CD4-positive, alpha-beta T cell (primary cell): ENCODE measurements at regions not wholly inside any gene's neighbourhood (a gene's known extent, or its start where the extent isn't known, plus 50 kb on each side); places are given as distances from the start of the nearest gene placed in this dataset.

Experiments used
- ATAC-seq: fragments of 200-7000 bp; cut with Tn5 transposase; one replicate; pipeline ENCODE4 v1.10.0; 2022; ENCODE audit warnings: mild to moderate bottlenecking; ENCODE audit not compliant: poor library complexity
- CTCF ChIA-PET: fragments of 350-600 bp; sonication (Branson Sonifier 250); formaldehyde crosslinking; loops from one replicate; lab custom pipeline; 2021; ENCODE audit warnings: antibody characterized with exemption, inconsistent platforms; lab: Charles Lee
- POLR2A ChIA-PET: fragments of 350-600 bp; sonication (Branson Sonifier 250); formaldehyde crosslinking; loops from one replicate; lab custom pipeline; 2021; ENCODE audit warnings: antibody characterized with exemption, inconsistent platforms; lab: Charles Lee
- DNase-seq, 14 experiments: peaks; one replicate each; pipeline ENCODE4 v3.0.0-alpha.2; 2013 to 2020; ENCODE audit warnings: mixed read lengths in 2 of 14
- H3K27ac ChIP-seq, 2 donors: one replicate each; pipeline versions ENCODE4 v1.5.1 to v1.7.0; 2013; ENCODE audit warnings: low read length in 2 of 2, low read depth in 1 of 2, mild to moderate bottlenecking in 1 of 2
- H3K27me3 ChIP-seq, 2 experiments: 1 replicate in 1 of 2; 2 replicates in 1 of 2; pipeline versions ENCODE4 v1.6.1 to v1.7.0; 2013; ENCODE audit warnings: low read length in 2 of 2, control low read depth in 1 of 2, mild to moderate bottlenecking in 1 of 2, moderate library complexity in 1 of 2; ENCODE audit not compliant: insufficient read depth in 2 of 2, control insufficient read depth in 1 of 2
- H3K36me3 ChIP-seq: one replicate; pipeline ENCODE4 v1.6.1; 2013; ENCODE audit warnings: low read length, control low read depth; ENCODE audit not compliant: insufficient read depth
- H3K4me1 ChIP-seq: one replicate; pipeline ENCODE4 v1.6.1; 2013; ENCODE audit warnings: low read length, control low read depth; ENCODE audit not compliant: insufficient read depth
- H3K4me3 ChIP-seq: one replicate; pipeline ENCODE4 v1.5.1; 2013; ENCODE audit warnings: mild to moderate bottlenecking, low read length, moderate library complexity
- H3K9me3 ChIP-seq, 2 experiments: 1 replicate in 1 of 2; 2 replicates in 1 of 2; pipeline versions ENCODE4 v1.6.1 to v1.7.0; 2013; ENCODE audit warnings: low read length in 2 of 2, mild to moderate bottlenecking in 2 of 2, control low read depth in 1 of 2, moderate library complexity in 1 of 2; ENCODE audit not compliant: control insufficient read depth in 1 of 2, insufficient read depth in 1 of 2
- H3K27ac Mint-ChIP-seq: one replicate; pipeline ENCODE4 v1.8.0; 2020; ENCODE audit warnings: mixed read lengths
- H3K27me3 Mint-ChIP-seq: one replicate; pipeline ENCODE4 v1.8.0; 2021; ENCODE audit warnings: mixed read lengths
- H3K36me3 Mint-ChIP-seq: one replicate; pipeline ENCODE4 v1.8.0; 2021; ENCODE audit warnings: low read depth, mixed read lengths
- H3K4me1 Mint-ChIP-seq: one replicate; pipeline ENCODE4 v1.8.0; 2021; ENCODE audit warnings: low read depth, mixed read lengths
- H3K4me3 Mint-ChIP-seq: one replicate; pipeline ENCODE4 v1.8.0; 2020; ENCODE audit warnings: mild to moderate bottlenecking, mixed read lengths
- H3K9me3 Mint-ChIP-seq: one replicate; pipeline ENCODE4 v1.8.0; 2020; ENCODE audit warnings: mixed read lengths
- CTCF ChIP-seq: fragments of 200-600 bp; IDR thresholded peaks from one replicate; pipeline ENCODE4 v1.8.0; 2022; ENCODE audit warnings: antibody characterized with exemption, mild to moderate bottlenecking
- intact Hi-C, 2 experiments: fragments of 100-400 bp; cut with DNase I in 1 of 2; cut with micrococcal nuclease in 1 of 2; formaldehyde crosslinking; loops; one replicate each; pipeline versions ENCODE4 v1.15.1 to v1.9.0; 2023 to 2025; cut with DNase I, micrococcal nuclease

DNA sequence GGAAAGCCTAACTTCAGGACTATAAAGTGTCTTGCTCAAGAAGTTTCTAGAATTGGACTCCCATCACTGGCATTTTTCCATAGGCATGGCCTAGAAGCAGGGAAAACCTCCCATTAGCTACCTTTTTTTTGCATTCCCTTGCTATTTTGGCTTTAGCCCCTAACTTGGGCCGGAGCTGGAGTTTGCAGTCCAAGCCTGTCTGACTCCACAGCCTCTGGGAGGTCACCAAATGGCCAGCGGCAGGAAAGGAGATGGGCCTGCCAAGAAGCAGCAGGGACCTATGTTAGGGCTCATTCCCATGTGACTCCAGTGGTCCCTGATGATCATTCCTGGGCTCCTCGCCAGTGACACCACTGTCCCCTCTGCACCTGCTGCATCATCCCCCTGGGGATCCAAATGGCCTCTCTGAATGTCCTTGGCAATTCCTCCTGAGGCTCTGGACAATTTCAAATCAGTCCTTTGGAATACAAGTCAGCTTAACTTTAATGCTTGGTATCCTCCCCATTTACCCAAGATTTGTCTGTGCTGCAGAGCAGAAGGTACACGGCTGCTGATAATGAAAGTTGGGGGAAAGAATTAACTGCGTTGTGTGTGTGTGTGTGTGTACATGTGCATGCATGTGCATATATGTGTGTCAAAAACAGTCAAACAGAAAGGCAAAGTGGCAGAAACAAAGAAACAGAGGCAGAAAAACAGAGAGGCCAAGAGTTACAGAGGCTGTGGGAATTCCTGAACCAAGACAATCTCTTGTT, 69.8 kb upstream of the SERP2 start:
- H3K27ac ChIP-seq: no peak overlapping the region
- H3K4me1 ChIP-seq: peaks cover 11% of the 10 kb centered on the region
- no peak for TF ChIP-seq CTCF
- Mint-ChIP-seq H3K4me3 (no peak overlapping the region), H3K27me3 (peaks cover 7% of the 10 kb centered on the region), H3K27ac (no peak overlapping the region), H3K9me3 (no peaks in the 10 kb centered on the region), H3K4me1 (peaks cover 33% of the 10 kb centered on the region), H3K36me3 (no peaks in the 10 kb centered on the region)
- no peaks in the 10 kb centered on the region for H3K36me3 ChIP-seq
- intact Hi-C loops: no loop called here
- CTCF ChIA-PET: no interaction called here
- H3K27me3 ChIP-seq: no peaks in the 10 kb centered on the region
- DNase-seq (no peak), ATAC-seq (no peak)
- no peaks in the 10 kb centered on the region for H3K9me3 ChIP-seq
- POLR2A ChIA-PET: interaction anchor here (1.0 kb wide), 1 partner anchor 24 kb away, joined by 4 read pairs; no protein-coding TSS in a partner anchor
- no peak overlapping the region for H3K4me3 ChIP-seq

- Mint-ChIP-seq H3K4me1 (peaks cover 33% of the 10 kb centered on the region), H3K27me3 (peaks cover 7% of the 10 kb centered on the region), H3K27ac (no peak overlapping the region), H3K9me3 (no peaks in the 10 kb centered on the region), H3K36me3 (no peaks in the 10 kb centered on the region), H3K4me3 (no peak overlapping the region)
- Histone ChIP-seq H3K4me1 (peaks cover 11% of the 10 kb centered on the region), H3K36me3 (no peaks in the 10 kb centered on the region), H3K4me3 (no peak overlapping the region), H3K27ac (no peak overlapping the region), H3K27me3 (no peaks in the 10 kb centered on the region), H3K9me3 (no peaks in the 10 kb centered on the region)
- DNase-seq (no peak), ATAC-seq (no peak)
- no peak for TF ChIP-seq CTCF
- intact Hi-C loops: no loop called here
- ChIA-PET CTCF (no interaction called here), POLR2A (no interaction called here)
These were observed 69.2 kb upstream of the SERP2 start for GRCh38 chr13:44304433-44304725.

DNA sequence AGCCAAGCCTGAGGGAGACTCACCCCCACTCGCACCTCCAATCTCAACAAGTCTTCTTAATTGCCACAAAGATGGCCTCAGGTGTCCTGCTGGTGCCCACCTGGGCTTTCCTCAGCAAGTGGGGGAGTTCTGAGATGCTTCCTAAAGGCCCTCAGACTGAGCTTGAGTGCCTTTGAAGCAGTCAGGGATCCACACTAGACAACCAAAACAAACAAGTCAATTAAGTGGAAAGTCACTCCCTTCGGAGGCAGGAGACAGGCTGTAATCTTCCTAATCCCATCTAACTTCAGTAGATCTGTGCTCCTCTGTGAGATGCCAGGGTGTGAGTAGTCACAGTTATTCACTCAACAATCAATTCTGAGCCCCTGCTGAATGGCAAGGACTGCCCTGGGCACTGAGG, 68.3 kb upstream of the SERP2 start:
- H3K27me3 ChIP-seq: no peaks in the 10 kb centered on the region
- peaks cover 11% of the 10 kb centered on the region for H3K4me1 ChIP-seq
- no peak overlapping the region for H3K4me3 ChIP-seq
- H3K4me1 Mint-ChIP-seq: peaks cover 33% of the 10 kb centered on the region
- TF ChIP-seq CTCF: no peak
- no peak for DNase-seq
- no peaks in the 10 kb centered on the region for H3K36me3 ChIP-seq
- no peaks in the 10 kb centered on the region for H3K9me3 Mint-ChIP-seq
- H3K27ac Mint-ChIP-seq: peak overlapping the region; percentile 12
- H3K4me3 Mint-ChIP-seq: no peak overlapping the region
- H3K27ac ChIP-seq: no peak overlapping the region
- POLR2A ChIA-PET: no interaction called here
- ATAC-seq: no peak
- intact Hi-C loops: no loop called here
- no peaks in the 10 kb centered on the region for H3K36me3 Mint-ChIP-seq
- H3K27me3 Mint-ChIP-seq: peaks cover 7% of the 10 kb centered on the region
- CTCF ChIA-PET: no interaction called here
- no peaks in the 10 kb centered on the region for H3K9me3 ChIP-seq
